Endothelial cell of umbilical vein (primary cell): ENCODE measurements at regions not wholly inside any gene's neighbourhood (a gene's known extent, or its start where the extent isn't known, plus 50 kb on each side); places are given as distances from the start of the nearest gene placed in this dataset.

Experiments
- BruUV-seq: library from RNA; stranded (reverse); fragments of 400-500 nt; replicated peaks from 2 replicates; lab custom pipeline; 2021; lab: Mats Ljungman, UMichigan
- CTCF ChIA-PET: fragments of 300-600, 350-600 bp; sonication (Branson Sonifier 250); formaldehyde crosslinking; loops from one replicate; lab custom pipeline; 2021; ENCODE audit warnings: antibody characterized with exemption, inconsistent platforms; lab: Charles Lee
- POLR2A ChIA-PET: fragments of 300-600, 350-600 bp; sonication (Branson Sonifier 250); formaldehyde crosslinking; loops from one replicate; lab custom pipeline; 2021; ENCODE audit warnings: antibody characterized with exemption, inconsistent platforms; lab: Charles Lee
- DNase-seq: peaks from one replicate; pipeline ENCODE4 v3.0.0-alpha.2; 2011; ENCODE audit warnings: low read depth, low spot score
- FAIRE-seq: peaks from 2 replicates; lab custom pipeline; 2011; peaks lifted over from hg19 to GRCh38; lab: Jason Lieb, UNC
- H2AFZ ChIP-seq: 2 replicates; pipeline ENCODE4 v1.6.0; 2012; ENCODE audit warnings: low read depth, low read length, control low read depth, inconsistent platforms
- H3K27ac ChIP-seq: 2 replicates; pipeline ENCODE4 v1.5.1; 2011; ENCODE audit warnings: low read depth, mild to moderate bottlenecking, control low read depth, low read length, moderate library complexity; ENCODE audit not compliant: insufficient read depth
- H3K27me3 ChIP-seq, 2 experiments: 2 replicates each; pipeline versions ENCODE4 v1.6.0 to v1.6.1; 2011; ENCODE audit warnings: low read length in 2 of 2, mixed read lengths in 1 of 2; ENCODE audit not compliant: control insufficient read depth in 2 of 2, insufficient read depth in 2 of 2
- H3K36me3 ChIP-seq, 2 experiments: 2 replicates in 1 of 2; 3 replicates in 1 of 2; pipeline ENCODE4 v1.5.1; 2011; ENCODE audit warnings: low read length in 2 of 2, mild to moderate bottlenecking in 1 of 2, moderate library complexity in 1 of 2; ENCODE audit not compliant: control insufficient read depth in 2 of 2, insufficient read depth in 2 of 2; ENCODE audit errors: extremely low read depth in 1 of 2
- H3K4me1 ChIP-seq: 3 replicates; pipeline ENCODE4 v1.5.1; 2011; ENCODE audit warnings: mild to moderate bottlenecking, low read length; ENCODE audit not compliant: control insufficient read depth, insufficient read depth; ENCODE audit errors: extremely low read depth
- H3K4me2 ChIP-seq: 2 replicates; pipeline ENCODE4 v1.6.1; 2011; ENCODE audit warnings: low read length, control low read depth, mixed read lengths; ENCODE audit not compliant: insufficient read depth
- H3K4me3 ChIP-seq, 3 experiments: fragments of 200-600 bp in 1 of 3; sonication (generic), shearing (Covaris generic) in 1 of 3; replicated peaks in 1 of 3; 2 replicates each; pipeline ENCODE4 v1.5.1; 2011 to 2016; ENCODE audit warnings: control low read depth in 3 of 3, low read length in 3 of 3, mild to moderate bottlenecking in 2 of 3, inconsistent platforms in 1 of 3, low read depth in 1 of 3, moderate library complexity in 1 of 3; ENCODE audit not compliant: insufficient read depth in 1 of 3
- H3K79me2 ChIP-seq: 2 replicates; pipeline ENCODE4 v1.6.0; 2012; ENCODE audit warnings: low read length, inconsistent platforms; ENCODE audit not compliant: control insufficient read depth, insufficient read depth
- H3K9ac ChIP-seq: replicated peaks from 2 replicates; pipeline ENCODE3; 2011; ENCODE audit warnings: low read length, control low read depth; ENCODE audit not compliant: insufficient read depth; ENCODE audit errors: extremely low read depth
- H3K9me1 ChIP-seq: replicated peaks from 3 replicates; pipeline ENCODE4 v1.6.0; 2011; ENCODE audit warnings: mild to moderate bottlenecking, low read length; ENCODE audit not compliant: control insufficient read depth, insufficient read depth; ENCODE audit errors: extremely low read depth
- H3K9me3 ChIP-seq: replicated peaks from 2 replicates; pipeline ENCODE4 v1.5.1; 2012; ENCODE audit warnings: low read length, inconsistent platforms; ENCODE audit not compliant: control insufficient read depth, insufficient read depth
- H4K20me1 ChIP-seq: replicated peaks from 2 replicates; pipeline ENCODE3; 2011; ENCODE audit warnings: mild to moderate bottlenecking, low read length; ENCODE audit not compliant: control insufficient read depth, insufficient read depth; ENCODE audit errors: extremely low read depth
- EZH2 ChIP-seq: IDR thresholded peaks from 2 replicates; pipeline ENCODE4 v1.6.1; 2012; ENCODE audit warnings: borderline replicate concordance, low read depth, mild to moderate bottlenecking, moderate library complexity, low read length, inconsistent platforms; ENCODE audit not compliant: severe bottlenecking
- FOS ChIP-seq: IDR thresholded peaks from 2 replicates; pipeline ENCODE4 v1.6.1; 2011; ENCODE audit warnings: mild to moderate bottlenecking, low read length, moderate library complexity, borderline replicate concordance; ENCODE audit not compliant: insufficient read depth
- GATA2 ChIP-seq: IDR thresholded peaks from 2 replicates; pipeline ENCODE4 v1.7.0; 2011; ENCODE audit warnings: low read depth, mild to moderate bottlenecking, moderate library complexity, mixed read lengths, low read length; ENCODE audit not compliant: insufficient read length, insufficient read depth
- JUN ChIP-seq: IDR thresholded peaks from 2 replicates; pipeline ENCODE4 v1.6.1; 2011; ENCODE audit warnings: borderline replicate concordance, low read depth; ENCODE audit not compliant: insufficient read length, insufficient read depth
- MYC ChIP-seq: IDR thresholded peaks from one replicate; pipeline ENCODE4 v1.6.1; 2011; ENCODE audit warnings: mild to moderate bottlenecking, low read depth, low read length
- POLR2A ChIP-seq: IDR thresholded peaks from 2 replicates; pipeline ENCODE4 v1.6.1; 2012; ENCODE audit warnings: low read depth, mild to moderate bottlenecking, control low read depth, low read length
- POLR2AphosphoS5 ChIP-seq: IDR thresholded peaks from 2 replicates; pipeline ENCODE4 v1.6.1; 2012; ENCODE audit warnings: low read depth, mild to moderate bottlenecking, control low read depth, low read length, moderate library complexity; ENCODE audit not compliant: insufficient read depth
- dilution Hi-C: fragments of 300-500 bp; cut with MboI; formaldehyde crosslinking; loops from one replicate; pipeline ENCODE4 v1.15.0; 2019; ENCODE audit warnings: low sequenced_read_pairs; ENCODE audit not compliant: extremely low pct_ligation_motif_present
- intact Hi-C: fragments of 100-400 bp; cut with micrococcal nuclease; formaldehyde crosslinking; loops from one replicate; pipeline ENCODE4 v1.10.0; 2022
- TF ChIP-seq, protein P1 (sequence below), 2 donors: IDR thresholded peaks; 1 replicate in 1 of 2; 2 replicates in 1 of 2; pipeline ENCODE4 v1.5.1; 2011; ENCODE audit warnings: low read length in 2 of 2, mild to moderate bottlenecking in 2 of 2, moderate library complexity in 2 of 2, control low read depth in 1 of 2, inconsistent platforms in 1 of 2, low read depth in 1 of 2; ENCODE audit not compliant: insufficient read depth in 1 of 2; ENCODE audit errors: extremely low read depth in 1 of 2

DNA sequence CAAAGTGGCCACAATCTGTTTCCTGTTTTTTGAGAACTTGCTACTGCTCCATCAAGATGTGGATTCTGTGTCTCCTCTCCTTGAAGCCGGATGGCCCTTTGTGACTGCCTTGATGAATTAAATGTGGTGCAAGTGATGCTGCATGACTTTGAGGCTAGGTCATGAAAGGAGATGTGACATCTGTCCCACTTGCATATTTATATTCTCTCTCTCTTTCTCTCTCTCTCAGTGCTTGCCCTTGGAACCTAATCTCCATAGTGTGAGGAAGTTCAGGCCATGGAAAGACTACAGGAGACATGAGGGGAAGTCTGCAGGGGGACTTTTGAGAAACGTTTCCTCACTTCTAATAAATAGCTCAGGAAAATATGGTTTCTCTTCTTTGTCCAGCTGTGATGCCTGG lies 50.0 kb upstream of the ADPGK start:
- Histone ChIP-seq H4K20me1 (no peaks in the 10 kb centered on the region), H3K9me3 (no peaks in the 10 kb centered on the region), H3K9me1 (no peaks in the 10 kb centered on the region), H3K4me2 (no peak overlapping the region), H3K79me2 (no peaks in the 10 kb centered on the region), H3K36me3 (no peaks in the 10 kb centered on the region), H3K4me1 (no peaks in the 10 kb centered on the region), H3K27me3 (peaks cover 8 to 12% of the 10 kb centered on the region in 2 experiments), H2AFZ (no peak overlapping the region), H3K4me3 (no peak overlapping the region), H3K27ac (no peak overlapping the region), H3K9ac (no peak overlapping the region)
- ChIA-PET CTCF (interaction anchor here (1.3 to 1.5 kb wide), 2 partner anchors 51 to 112 kb away, joined by 3 to 4 read pairs; no protein-coding TSS in a partner anchor), POLR2A (no interaction called here)
- DNase-seq (no peak), FAIRE-seq (no peak)
- TF ChIP-seq GATA2 (no peak), POLR2AphosphoS5 (no peak), MYC (no peak), POLR2A (no peak), JUN (no peak), FOS (no peak), EZH2 (no peak)
- TF ChIP-seq, protein P1, sequence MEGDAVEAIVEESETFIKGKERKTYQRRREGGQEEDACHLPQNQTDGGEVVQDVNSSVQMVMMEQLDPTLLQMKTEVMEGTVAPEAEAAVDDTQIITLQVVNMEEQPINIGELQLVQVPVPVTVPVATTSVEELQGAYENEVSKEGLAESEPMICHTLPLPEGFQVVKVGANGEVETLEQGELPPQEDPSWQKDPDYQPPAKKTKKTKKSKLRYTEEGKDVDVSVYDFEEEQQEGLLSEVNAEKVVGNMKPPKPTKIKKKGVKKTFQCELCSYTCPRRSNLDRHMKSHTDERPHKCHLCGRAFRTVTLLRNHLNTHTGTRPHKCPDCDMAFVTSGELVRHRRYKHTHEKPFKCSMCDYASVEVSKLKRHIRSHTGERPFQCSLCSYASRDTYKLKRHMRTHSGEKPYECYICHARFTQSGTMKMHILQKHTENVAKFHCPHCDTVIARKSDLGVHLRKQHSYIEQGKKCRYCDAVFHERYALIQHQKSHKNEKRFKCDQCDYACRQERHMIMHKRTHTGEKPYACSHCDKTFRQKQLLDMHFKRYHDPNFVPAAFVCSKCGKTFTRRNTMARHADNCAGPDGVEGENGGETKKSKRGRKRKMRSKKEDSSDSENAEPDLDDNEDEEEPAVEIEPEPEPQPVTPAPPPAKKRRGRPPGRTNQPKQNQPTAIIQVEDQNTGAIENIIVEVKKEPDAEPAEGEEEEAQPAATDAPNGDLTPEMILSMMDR (IDR thresholded peaks at IDR 0.05; ENCODE audit: extremely low read depth in 1 of 2, insufficient read depth in 1 of 2, low read depth in 1 of 2, low read length in 2 of 2), result no peak
- dilution Hi-C loops (no loop called here), intact Hi-C loops (no loop called here)
- BruUV-seq, result no TSS peak
